ENCODE measurements at regions not wholly inside any gene's neighbourhood (a gene's known extent, or its start where the extent isn't known, plus 50 kb on each side); places are given as distances from the start of the nearest gene placed in this dataset.
"Not testable (repeated sequence)": the region's sequence is repeated elsewhere in the genome, so short reads cannot be mapped to it uniquely, and the experiment has no call there.

DNA sequence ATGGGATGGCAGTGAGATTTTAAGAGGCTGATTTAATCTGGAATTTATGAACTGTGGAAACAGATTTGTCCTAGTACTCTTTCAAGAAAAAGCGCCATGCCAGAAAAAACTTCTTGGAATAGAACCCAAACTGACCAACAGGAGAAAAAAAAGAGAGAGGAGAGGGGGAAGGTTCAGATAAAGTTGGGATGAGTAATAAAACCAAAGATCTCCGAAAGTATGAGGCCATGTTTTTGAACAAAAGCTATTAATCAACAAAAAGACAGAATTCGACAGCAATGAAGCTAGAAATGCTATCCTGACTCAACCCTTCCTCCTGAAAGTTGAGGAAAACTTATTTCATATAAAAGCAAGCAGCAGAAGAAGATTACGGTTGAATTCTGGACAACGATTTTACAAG, 135.5 kb downstream of the CEMIP2 start:
- no peak for DNase-seq

DNA sequence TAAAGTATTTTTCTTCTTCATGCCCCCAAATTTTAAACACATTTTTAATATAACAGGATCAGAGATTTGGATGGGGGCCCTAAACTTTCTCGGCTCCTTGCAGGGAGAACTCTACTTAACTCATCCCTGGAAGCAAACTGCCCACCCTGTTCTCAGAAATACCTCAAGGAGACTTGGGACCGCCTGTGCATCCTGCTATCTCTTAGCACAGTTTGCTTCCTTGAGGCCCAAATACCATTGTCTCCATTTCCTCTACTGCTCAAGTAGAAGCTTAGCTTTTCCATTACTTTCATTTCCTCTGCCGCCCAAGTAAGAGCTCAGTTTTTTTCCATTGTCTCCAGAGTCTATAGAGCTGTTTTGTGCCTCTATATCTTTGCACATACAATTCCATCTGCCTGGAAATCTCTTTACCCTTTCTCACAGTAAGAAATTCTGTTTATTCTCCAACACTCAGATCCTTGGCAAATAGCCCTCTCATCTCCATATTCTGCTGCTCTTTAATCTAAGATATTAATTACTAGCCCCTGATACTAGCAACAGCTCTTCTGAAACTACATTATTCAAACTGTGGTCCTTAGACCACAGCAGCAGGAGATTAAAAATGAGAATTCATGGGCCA, 137.8 kb downstream of the CEMIP2 start:
- no peak for DNase-seq

DNA sequence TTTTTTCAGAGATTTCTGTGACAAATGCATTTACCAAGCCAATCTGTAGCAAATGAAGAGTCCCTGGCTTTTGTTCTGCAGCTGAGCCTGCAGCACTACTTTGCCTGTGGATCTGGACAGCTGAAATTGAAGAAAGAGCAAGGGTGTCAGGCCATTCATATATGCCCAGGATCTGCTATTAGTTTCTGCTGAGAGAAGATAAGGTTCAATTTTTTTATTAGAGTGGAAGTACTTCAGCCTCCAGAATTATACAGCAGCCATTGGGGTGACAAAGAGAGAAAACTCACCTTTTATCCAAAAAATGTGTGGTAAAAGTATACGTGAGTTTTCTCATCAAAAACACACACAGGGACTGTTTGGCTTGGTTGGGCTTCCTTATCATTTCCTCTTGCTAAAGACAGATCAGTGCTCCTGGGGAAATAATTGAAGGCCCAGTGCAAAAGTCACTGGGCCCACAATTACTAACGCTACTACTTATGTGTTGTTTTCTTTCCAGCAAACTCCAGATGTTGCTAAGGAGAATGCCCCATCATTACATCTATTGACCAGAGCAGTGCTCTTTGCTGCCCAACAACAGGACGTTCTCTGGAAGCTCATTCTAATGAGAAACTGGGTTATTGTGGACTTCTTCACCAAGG, 138.6 kb downstream of the CEMIP2 start:
- DNase-seq = no peak

DNA sequence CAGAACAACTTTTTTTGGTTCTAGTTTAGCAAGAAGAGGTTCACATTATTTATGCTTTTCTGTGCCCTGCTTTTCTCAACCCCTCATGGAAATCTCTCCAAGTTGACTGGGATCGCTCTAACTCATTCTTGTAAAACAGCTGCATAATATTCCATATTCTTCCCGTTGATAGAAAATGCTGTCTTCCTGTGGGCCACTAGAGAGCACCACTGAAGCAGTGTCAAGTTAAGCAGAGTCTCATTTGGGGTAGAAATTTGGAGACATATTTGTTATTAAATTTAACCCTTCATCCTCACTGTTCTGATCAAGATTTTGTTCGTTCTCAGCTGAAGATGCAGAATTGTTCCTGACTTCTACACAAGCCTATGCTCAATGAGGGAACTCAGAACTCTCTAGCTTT, 140.1 kb downstream of the CEMIP2 start:
- no peak for DNase-seq

DNA sequence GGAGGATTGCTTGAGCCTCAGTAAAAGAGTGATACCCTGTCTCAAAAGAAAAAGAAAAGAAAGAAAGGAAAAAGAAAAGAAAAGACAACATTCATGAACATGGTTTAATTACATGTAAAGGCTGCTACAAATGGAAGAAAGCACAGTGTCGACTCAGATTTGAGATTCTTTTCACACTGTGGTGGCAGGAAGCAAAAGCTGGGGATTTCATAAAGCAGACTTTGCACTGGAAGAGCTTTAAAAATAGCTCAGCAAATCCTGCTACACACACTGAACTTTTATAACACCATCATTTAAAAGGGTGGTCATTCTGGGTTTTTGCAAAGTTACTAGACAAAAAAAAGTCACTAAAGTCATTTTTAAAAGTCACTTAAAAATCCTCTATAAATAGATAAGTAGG, 140.8 kb downstream of the CEMIP2 start:
- DNase-seq = no peak

DNA sequence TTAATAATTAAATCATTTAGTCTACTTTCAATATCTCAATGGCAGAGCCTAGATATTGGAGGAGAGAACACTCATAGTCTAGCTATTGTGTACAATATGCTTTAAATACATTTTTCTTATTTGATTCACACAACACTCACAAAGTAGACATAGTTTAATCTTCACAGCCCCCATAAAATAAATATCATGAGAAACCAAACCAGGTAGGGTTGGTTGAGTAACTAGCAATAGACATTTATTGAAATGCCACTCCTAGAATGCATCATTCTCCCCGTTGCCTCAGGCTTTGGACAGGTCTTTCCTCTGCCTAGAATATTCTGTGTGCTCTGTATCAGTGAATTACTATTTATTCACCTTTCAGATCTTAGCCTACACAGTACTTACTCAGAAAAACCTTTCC, 141.9 kb downstream of the CEMIP2 start:
- DNase-seq = no peak

DNA sequence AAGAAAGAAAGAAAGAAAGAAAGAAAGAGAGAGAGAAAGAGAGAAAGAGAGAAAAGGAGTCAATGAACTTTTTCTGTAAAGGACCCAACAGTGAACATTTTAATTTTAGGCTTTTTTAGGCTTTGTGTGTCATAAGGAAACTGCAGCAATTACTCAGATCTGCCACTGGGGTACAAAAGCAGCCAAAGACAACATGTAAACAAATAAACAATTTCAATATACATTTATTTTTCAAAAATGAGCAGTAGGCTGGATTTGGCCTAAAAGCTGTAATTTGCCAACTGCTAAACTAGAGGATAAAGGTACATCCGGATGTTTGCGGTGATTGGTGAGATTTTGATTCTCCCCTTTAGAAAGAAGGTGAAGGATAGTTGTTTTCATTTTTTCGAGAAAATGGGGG, 143.6 kb downstream of the CEMIP2 start:
- DNase-seq = no peak

DNA sequence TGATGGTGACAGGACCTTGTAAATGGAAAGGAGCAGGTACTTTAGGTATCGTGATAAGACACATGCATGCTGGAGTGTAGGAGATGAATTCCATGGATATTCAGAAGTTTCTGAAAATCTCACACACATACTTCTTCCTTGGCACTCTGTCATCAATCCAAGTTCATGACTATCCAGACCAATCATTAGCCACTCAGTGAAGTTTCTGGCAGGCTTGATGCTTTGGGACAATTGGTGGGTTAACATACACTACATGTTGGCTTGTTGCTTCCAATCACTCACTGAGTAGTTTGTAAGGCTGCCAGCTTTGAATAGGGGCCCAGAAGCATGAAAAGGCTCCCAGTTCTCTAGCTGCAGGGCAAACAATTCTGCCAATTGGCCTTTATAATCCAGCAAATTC, 147.6 kb downstream of the CEMIP2 start:
- no peak for DNase-seq

DNA sequence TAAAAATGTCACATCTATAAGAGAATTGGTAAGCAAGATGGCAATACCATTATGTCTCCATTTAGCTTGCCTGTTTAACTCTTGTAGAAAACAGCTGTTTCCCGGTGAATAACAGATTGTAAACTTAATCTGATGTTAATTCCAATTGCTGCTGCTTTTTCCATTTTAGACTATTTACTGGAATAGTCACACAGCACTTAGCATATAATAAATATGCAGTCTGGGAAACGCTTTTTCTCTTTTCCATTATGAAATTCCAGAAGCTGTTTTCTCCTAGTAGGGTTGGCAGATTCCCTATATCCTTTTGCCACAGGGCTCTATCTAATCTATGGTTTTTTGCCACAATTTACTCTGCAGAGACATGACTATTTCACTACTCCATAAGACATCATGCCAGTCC, 148.0 kb downstream of the CEMIP2 start:
- no peak for DNase-seq

DNA sequence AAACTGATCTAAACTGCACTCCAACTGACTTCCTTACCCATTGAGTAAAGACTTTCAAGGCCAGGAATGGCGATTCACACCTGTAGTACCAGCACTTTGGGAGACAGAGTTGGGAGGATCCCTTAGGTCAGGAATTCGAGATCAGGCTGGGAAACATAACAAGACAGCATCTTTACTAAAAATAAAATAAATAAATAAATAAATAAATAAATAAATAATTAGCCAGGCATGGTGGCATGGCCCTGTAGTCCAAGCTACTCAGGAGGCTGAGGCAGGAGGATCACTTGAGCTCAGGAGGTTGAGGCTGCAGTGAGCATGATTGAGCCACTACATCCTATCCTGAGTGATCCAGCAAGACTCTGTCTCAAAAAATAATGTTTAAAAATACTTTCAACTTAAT, 148.4 kb downstream of the CEMIP2 start:
- DNase-seq = no peak

DNA sequence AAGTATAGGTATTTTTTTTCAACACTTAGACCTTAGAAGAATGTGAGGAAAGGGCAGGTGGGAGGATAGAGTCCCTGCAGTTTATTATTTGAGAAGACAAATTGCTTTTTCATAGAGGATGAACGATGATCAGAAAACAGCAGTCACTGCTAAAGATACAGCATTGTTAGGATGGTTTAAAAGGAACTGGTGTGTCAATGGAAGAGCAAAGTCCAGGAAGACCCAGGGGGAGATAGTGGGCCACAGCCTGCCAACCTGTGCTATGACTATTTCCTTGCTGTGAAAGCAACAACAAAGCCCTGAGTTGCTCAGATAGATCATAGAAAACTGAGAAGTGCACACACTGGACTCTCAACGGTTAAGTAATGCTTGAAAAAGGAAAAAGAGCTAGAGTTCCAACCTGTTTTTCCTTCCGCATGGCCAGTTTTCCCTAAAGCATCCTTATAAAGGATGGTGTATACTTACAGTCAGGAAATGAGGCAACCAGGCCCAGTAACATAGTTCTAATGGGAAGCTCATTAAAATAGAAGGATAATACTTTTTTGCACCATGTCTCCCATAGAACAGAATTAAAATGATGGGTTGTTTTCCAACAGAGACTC, 153.8 kb downstream of the CEMIP2 start:
- no peak for DNase-seq

DNA sequence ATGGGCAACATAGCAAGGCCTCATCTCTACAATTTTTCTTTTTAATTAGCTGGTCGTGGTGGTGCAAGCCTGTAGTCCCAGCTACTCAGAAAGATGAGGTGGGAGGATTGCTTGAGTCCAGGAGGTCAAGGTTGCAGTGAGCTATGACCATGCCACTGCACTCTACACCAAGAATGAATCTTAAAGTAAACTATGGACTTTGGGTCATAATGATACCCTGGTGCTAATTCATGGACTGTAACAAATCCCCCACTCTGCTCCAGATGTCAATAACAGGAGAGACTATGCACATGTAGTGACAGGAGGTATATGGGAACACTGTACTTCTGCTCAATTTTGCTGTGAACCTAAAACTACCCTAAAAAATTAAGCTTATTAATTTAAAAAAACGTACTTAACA, 155.4 kb downstream of the CEMIP2 start:
- DNase-seq = no peak

DNA sequence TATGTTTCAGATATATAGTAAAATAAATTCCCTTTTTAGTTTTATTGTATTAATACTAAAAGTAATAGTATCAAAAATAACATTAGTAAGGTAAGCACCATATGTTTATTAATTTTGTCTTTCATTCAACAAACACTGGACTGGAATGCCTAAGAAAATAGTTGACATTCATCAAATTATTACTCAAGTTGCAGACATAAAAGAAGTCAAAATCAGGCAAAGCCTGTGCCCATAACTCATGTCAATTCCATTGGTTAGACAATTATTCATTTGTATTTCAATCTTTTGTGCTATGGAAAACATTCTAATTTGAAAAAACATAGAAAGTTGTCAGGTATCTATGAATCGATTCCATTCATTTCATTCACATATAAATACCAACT, 158.9 kb downstream of the CEMIP2 start:
- DNase-seq = no peak

DNA sequence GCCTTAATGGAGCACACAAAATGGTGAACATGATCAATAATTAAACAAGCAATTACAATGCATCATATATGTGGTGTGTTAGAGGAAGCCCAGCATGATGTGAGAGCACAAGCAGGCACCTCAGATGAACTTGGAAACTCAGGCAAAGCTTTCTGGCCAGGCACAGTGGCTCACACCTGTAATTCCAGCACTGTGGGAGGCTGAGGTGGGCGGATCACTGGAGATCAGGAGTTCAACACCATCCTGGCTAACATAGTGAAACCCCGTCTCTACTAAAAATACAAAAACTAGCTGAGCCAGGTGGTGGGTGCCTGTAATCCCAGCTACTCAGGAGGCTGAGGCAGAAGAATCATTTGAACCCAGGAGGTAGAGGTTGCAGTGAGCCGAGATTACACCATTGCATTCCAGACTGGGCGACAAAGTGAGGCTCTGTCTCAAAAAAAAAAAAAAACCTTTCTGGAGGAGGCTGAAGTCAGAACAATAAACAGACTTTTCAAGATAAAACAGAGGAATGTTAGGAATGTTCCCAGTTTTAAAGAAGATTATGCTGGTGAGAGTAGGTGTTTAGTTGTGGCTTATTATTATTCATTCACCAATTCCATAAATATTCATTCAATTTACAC, 159.4 kb downstream of the CEMIP2 start:
- no peak for DNase-seq

DNA sequence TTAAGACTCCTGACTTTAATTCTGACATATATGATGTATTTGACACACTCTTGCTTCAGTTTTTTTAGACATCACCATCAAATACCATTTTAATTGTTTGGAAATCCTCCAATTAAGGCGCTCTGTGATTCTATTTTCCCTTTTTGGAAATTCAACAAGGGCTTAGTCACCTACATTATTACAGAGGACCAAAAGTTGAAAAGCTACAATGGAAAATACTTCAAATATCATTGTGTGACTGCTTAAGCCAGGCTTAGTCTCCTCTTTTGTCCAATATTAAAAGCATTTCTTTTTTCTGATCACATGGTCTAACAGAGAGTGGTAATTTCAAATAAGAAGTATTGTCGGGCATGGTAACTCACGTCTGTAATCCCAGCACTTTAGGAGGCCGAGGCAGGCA, 160.3 kb downstream of the CEMIP2 start:
- DNase-seq = no peak

DNA sequence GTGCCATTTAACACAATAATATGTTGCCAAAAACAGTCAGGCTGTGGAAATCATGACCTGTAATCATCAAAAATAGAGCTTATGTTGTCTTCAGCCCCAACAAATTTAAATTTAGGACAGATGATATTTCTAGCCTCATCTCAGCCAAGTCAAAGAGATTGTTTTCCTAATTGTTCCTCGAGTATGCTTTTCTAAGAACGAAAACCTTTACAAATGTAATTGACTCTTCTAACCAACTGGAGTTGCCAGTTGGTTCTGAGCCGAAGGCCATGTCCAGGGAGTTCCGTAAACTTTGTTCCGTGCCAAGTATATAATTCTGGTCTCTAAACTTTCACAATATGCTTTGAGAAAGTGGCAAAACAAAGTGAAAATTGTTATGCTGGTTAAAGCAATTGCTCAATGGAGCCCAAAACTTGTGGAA, 160.8 kb downstream of the CEMIP2 start:
- DNase-seq = no peak

DNA sequence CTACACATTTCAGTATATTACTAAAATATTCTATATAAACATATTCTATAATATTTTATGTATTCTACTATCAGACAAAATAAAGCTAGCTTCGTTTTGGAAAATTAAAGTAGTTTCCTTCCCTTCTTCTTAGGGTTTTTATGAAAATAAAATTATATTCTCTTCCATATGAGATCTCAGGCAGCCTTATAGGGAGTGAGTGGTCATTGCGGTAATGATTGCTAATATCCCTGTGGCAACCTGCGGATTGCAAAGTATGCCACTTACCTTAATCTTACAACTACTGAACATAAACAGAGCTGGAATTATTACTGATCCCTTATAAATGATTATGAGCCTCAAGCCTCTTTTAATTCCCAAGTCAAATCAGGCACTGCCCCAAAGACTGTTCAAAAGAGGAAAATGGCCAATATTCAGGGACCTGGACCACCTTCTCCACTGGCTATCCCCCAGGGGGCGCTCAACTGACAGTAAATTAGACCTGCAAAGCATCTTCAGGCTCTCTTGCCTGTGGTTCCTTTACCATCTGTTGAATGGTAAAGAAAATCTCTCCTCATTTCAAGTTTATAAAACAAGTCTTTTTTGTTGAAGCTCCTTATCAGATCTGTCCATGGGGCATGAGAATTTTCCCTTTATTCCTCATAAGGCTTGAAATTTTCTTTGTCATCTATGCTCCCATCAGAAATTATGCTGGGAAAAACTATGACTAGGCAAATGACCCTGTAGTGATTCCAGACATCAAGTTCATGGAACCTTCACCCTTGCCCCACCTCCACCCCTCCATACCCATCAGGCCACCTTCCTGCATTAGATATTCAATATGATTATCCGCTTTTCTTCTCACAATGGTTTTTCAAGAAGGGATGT, 163.9 kb downstream of the CEMIP2 start:
- peak; percentile 76 for DNase-seq

DNA sequence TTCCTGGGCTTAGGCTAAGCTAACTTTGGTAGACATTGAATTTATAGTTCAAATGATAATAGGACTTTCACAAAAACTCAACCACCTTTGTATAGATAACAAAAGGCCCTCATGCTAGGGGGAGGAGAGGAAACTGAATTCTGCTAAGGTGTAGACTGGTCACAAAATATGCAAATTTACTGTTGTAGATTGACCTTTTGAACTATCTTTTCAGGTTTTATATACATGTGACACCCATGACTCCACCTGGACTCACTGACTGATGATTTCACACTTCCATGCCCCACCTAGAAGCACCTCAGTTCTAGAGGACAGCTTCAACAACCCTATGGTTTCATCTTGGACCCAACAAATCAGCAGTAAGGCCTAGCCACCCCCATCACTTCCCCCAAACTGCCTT, 165.7 kb downstream of the CEMIP2 start:
- no peak for DNase-seq

DNA sequence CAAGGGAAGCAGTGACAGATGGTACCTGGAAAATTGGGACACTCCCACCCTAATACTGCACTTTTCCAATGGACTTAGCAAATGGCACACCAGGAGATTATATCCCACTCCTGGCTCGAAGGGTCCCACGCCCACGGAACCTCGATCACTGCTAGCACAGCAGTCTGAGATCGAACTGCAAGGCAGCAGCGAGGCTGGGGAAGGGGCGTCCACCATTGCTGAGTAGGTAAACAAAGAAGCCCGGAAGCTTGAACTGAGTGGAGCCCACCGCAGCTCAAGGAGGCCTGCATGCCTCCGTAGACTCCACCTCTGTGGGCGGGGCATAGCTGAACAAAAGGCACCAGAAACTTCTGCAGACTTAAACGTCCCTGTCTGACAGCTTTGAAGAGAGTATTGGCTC, 172.6 kb downstream of the CEMIP2 start:
- not testable (repeated sequence) for DNase-seq

DNA sequence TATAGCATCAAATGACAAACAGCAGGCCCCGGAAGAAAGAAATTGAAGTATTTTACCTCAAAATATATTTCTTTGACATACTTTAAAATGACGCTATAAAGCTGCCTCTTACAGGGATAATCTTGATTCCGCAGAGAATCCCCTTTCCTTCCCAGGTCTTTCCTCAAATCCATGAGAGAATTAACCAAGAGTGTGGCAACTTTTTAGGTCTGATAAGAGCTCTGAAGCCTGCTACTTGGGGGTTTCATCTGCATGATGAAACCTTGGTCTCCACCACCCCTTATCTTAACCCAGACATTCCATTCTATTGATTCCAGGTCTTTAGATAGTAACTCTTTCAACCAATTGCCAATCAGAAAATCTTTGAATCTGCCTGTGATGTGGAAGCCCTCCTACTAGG, 173.8 kb downstream of the CEMIP2 start:
- DNase-seq = no peak

DNA sequence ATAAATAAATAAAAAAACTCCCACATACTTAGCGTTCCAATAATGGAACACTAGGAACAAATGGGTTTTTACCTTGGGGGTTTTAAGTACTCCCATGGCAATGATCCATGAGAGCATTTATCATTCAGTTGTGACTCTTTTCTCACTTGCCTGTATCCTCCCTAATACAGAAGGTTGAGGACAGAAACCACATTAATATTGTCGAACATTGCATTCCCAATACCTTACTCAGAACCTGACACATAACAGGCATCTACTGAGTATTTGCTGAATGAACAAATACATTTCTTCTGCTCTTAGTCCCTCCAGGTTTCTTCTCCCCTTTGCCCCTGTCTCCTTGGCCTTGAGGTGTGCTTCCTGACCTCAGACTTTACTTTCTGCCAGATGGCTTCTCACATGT, 175.9 kb downstream of the CEMIP2 start:
- DNase-seq = no peak

DNA sequence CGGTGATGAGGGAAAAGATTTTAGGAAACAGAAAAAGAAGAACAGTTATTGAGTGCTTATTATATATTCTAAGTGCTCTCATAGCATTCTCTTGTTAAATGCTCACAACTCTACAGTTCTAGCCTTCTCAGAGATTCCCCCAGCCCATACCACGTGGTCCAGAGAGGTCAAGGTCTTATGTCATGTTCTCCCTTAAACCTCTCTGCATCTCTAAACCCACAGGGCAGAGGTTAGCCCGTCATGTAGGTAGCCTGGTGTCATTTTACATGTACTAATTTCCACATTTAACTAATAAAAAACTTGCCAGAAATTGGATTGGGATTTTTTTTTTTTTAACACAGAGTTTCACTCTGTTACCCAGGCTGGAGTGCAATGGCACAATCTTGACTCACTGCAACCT, 178.0 kb downstream of the CEMIP2 start:
- no peak for DNase-seq

DNA sequence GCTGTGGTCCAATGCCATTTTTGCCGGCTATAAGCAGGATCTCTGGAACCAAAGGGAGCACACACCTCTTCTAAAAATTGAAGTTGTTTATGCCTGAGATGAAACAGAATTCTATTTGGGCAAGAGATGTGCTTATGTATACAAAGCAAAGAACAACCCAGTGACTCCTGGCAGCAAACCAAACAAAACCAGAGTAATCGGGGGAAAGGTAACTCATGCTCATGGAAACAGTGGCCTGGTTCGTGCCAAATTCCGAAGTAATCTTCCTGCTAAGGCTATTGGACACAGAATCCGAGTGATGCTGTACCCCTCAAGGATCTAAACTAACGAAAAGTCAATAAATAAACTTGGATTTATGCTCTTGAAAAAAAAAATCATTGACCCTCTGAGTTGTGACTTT, 178.7 kb downstream of the CEMIP2 start:
- no peak for DNase-seq
